GM19238 (cell line): ENCODE measurements at regions not wholly inside any gene's neighbourhood (a gene's known extent, or its start where the extent isn't known, plus 50 kb on each side); places are given as distances from the start of the nearest gene placed in this dataset.

Experiments used
- DNase-seq: peaks from one replicate; pipeline ENCODE4 v3.0.0; 2011; ENCODE audit warnings: low spot score; ENCODE audit not compliant: insufficient read length

GRCh38 chr22:27671413-27671935 lies 130.1 kb downstream of the MN1 start:
- no peak for DNase-seq

GRCh38 chr22:27672721-27673418 lies 128.7 kb downstream of the MN1 start:
- DNase-seq: no peak

- no peak for DNase-seq
Measured at GRCh38 chr22:27673839-27674238, 127.7 kb downstream of the MN1 start.

DNA sequence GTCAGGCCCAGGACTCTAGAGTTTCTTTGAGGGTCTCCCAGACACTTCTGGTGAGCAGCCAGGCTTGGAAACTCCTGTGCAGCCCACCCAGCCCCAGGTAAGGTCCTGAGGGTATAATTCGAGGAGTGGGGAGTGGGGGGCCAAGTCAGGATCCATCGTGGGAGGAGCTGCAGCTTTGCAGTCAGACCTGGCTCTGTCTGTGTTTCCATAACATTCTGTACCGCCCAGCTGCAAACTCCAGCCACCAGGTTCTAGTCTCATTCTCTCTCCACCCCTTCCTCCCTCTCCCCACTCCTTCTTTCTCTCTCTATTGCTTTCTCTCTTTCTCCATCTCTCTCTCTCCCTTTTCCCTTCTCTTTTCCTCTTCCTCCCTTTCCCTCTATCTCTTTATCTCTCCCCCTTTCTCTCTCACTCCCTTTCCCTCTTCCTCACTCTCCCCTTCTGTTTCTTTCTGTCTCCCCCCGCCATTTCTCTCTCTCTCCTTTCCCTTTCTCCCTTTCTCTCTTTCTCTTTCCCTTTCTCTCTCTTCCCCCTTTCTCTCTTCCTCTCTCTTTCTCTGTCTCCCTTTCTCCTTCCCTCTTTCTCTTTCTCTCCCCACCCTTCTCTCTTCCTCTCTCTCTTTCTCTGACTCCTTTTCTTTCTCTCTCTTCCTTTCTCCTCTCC lies 127.2 kb downstream of the MN1 start:
- no peak for DNase-seq

- DNase-seq: no peak
Measured at GRCh38 chr22:27676545-27677213, 124.9 kb downstream of the MN1 start.

DNA sequence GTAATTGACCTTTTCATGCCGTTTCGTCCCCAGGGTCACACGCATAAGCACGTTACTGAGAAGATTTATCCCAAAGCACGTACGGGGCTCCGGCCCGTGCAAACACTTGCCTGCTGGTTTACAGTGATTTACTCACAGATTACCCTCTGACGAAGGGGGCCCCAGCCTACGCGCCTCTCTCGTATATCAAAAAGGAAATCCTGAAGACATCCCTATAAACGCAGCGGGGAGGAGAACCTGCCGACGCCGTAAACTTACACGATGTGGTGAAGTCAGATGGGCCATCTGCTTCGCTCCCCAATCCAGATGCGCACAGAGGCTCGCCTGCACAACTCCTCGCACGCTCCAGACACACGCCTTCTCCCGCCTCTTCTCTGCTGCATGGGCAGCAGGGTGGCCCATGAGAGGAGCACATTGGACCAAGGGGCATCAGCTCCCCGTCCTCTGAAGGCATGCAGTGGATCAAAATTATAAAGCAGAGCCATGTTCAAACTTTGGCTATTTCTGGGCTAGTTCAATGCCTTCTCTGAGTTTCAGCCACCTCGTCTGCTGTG lies 123.6 kb downstream of the MN1 start:
- DNase-seq: no peak

GRCh38 chr22:27679176-27679575 lies 122.4 kb downstream of the MN1 start:
- DNase-seq: no peak

DNA sequence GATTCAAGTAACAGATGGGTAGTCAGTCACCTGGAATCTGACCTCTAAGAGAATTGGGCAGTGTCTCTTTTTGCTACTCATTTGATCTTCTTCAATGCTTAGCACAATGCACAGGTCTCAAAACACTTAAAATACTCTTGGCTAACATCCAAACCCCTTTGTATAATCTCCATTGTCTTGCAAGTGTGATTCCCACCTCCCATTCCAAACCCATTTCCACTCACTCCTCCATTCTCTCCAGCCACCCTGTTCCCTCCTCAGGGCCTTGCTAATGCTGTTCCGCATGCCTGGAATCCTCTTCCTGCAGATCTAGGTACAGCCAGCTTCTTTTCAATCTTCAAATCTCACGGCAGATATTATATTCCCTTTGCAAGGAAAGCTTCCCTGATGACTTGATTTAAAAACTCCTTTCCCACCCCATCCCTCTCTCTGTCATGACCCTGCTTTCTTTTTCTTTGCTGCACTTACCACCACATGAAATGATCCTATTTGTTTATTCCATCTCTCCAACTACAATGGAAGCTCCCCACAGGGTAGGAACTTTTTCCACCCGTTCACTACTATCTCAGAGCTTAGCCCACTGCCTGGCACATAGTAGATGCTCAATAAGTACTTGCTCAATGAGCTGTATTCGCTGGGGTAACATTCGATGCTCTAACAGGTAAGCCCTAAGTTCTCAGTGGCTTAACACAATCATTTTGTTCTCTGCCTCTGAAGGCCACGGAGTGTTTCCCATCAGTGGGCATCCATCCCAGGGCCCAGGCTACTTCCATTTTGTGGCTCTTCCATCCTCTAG lies 121.7 kb downstream of the MN1 start:
- no peak for DNase-seq

- no peak for DNase-seq
Measured at GRCh38 chr22:27680636-27681035, 120.9 kb downstream of the MN1 start.

DNA sequence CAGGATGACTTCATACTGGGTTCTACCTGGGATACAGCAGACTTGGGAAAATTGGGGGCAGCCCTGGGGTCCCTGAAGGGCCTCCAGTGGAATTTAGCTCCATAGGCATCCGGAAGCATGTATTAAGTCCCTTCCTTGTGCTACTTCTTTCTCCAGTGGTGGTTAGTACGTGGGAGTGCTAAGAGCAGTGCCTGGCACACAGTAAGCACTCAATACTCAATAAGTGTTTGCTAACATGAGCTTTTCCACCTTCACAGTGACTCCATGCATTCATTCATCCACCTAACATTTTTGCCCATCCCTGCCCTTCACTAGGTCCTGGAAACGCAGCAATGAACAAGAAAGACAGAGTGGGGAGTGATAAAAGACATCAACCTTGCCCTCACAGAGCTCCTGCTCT lies 120.5 kb downstream of the MN1 start:
- no peak for DNase-seq

GRCh38 chr22:27682437-27682836 lies 119.1 kb downstream of the MN1 start:
- no peak for DNase-seq

- DNase-seq: no peak
Measured at GRCh38 chr22:27684901-27685300, 116.7 kb downstream of the MN1 start.

DNA sequence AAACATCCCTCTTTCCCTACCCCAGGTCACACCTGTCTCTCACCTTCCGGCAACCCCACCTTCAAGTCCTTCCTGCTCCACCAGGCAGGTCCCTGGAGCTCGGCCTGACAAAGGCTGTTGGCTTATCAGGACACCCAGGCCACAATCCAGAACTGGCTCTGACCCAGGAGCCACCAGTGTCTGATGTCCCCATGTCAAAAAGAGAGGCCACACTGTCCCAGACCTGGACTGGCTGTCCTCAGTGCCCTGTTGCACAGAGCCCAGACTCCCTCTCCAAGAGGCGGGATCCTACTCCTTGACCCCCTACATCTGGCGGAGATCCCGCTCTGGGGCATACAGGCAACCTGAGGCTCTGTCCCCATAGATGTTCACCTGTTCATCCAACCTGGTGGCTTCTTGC lies 116.0 kb downstream of the MN1 start:
- no peak for DNase-seq

GRCh38 chr22:27685970-27686369 lies 115.6 kb downstream of the MN1 start:
- no peak for DNase-seq

DNA sequence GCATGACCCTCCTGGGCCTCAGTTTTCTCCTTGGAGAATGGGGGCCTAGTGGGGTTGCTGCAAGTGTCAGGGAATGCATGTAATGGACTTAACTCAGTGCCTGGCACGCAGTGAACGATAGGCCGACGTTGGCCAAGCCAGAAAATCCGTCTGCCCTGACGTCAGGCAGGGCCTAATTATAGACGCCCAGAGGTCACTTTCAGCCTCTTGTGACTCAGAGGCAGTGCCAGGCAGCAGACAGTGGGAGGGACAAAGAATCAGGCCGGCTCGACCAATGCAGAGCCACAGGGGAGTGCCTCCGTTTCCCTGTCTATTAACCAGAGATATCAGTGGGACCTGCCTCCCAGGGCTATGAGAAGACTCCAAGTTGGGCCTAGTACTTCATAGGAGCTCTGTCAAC lies 115.0 kb downstream of the MN1 start:
- DNase-seq: no peak

DNA sequence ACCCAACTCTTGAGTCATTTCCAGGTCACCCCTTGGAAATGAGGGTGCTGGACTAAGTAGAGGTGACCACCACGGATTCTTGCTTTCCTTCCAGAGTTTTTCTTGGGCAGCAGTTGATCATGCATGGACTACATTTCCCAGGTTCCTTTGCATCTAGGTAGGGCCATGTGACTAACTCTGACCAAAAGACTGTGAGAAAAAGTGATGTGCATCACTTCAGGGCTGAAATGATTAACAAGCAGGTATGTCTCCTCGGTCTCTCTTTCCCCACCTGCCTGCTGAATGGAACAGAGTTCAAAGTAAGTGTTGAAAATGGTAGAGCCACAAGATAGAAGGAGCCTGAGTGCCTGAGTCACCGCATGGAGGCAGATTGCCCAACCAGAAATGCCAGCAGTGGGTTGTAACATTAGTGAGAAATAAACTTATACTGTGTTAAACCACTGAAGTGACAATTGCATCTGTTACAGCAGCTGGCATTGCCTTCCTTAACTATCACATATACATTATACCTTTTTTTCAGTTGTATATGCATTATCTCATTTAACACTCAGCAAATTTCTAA lies 113.5 kb downstream of the MN1 start:
- no peak for DNase-seq

- no peak for DNase-seq
Measured at GRCh38 chr22:27689664-27690063, 111.9 kb downstream of the MN1 start.

DNA sequence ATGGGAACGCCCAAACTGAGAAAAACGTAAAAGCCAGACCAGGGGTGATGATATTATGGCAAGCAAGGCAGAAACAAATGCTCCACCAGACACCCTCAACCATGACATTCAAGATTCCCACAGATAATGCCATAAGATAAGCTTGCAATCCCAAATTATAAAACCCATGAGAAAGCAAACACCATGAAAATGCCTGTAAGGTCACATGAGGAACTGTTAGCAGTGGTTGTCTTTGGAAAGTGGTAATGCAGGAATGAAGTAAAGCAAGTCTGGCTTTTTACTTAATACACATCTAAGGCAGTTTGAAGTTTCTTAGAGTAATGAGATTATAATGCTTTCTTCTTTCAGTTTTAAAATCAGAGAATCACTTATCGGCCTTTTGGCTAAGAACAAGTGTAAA lies 111.0 kb downstream of the MN1 start:
- DNase-seq: no peak

- DNase-seq: no peak
Measured at GRCh38 chr22:27692243-27692642, 109.3 kb downstream of the MN1 start.

DNA sequence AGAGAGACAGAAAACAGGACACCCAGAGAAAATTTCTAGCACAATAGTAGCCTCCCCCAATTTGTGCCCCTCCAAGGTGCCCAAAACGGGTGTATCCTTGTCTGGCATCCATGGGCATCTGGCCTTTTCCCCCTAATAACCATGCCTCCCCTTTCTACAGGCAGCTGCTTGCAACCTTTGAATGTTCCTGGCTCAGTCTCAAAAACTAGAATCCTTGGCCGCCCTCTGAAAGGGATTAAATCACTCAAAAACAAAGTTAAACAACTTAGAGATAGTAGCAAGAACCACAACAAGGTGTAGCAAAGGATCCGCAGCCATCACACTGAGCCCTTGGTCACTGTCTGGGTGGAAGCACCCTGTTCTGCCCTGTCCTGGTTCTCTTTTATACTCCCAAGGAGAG lies 105.6 kb downstream of the MN1 start:
- no peak for DNase-seq

DNA sequence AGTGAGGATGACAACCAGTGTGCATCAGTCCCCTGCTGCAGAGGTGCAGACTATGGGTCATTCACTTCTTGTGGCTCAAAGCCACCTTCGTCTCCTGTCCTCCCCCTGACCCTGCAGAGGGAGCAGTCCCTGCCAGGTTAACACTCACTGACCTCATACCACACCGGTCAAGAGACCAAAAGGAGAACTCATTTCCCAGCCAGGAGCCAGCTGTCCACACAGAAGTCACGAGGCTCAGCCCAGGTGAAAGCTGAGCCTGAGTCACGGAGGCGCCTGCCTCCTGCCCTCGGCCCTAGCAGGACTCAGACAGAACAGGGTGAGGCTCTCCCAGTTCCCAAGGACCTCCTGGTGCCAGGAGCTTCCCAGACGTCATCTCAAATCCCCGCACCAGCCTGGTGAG lies 103.7 kb downstream of the MN1 start:
- DNase-seq: no peak
